ENCODE measurements at regions not wholly inside any gene's neighbourhood (a gene's known extent, or its start where the extent isn't known, plus 50 kb on each side); places are given as distances from the start of the nearest gene placed in this dataset.

- Mint-ChIP-seq H3K27ac (ENCODE audit: unreplicated experiment) (no peak overlapping the region), H3K4me1 (peaks cover 5% of the 10 kb centered on the region), H3K27me3 (ENCODE audit: low read depth) (peaks cover 7% of the 10 kb centered on the region), H3K4me3 (no peak overlapping the region), H3K9me3 (no peaks in the 10 kb centered on the region), H3K36me3 (ENCODE audit: low read depth) (no peaks in the 10 kb centered on the region)
- no peak for TF ChIP-seq CTCF (conservative IDR thresholded peaks at IDR 0.05)
- DNase-seq (ENCODE audit: low read depth, low spot score) = no peak
Observed at GRCh38 chr10:130963786-130964522, 347.6 kb downstream of the TCERG1L start.

GRCh38 chr10:130964771-130965170, 346.8 kb downstream of the TCERG1L start:
- no peak overlapping the region for H3K4me3 Mint-ChIP-seq
- no peaks in the 10 kb centered on the region for H3K9me3 Mint-ChIP-seq
- no peaks in the 10 kb centered on the region for H3K36me3 Mint-ChIP-seq (ENCODE audit: low read depth)
- H3K4me1 Mint-ChIP-seq = peaks cover 5% of the 10 kb centered on the region
- TF ChIP-seq CTCF (conservative IDR thresholded peaks at IDR 0.05) = no peak
- peaks cover 7% of the 10 kb centered on the region for H3K27me3 Mint-ChIP-seq (ENCODE audit: low read depth)
- DNase-seq (ENCODE audit: low read depth, low spot score) = no peak
- no peak overlapping the region for H3K27ac Mint-ChIP-seq (ENCODE audit: unreplicated experiment)

- Mint-ChIP-seq H3K27ac (ENCODE audit: unreplicated experiment) (no peak overlapping the region), H3K27me3 (ENCODE audit: low read depth) (peaks cover 7% of the 10 kb centered on the region), H3K9me3 (no peaks in the 10 kb centered on the region), H3K4me1 (no peaks in the 10 kb centered on the region), H3K36me3 (ENCODE audit: low read depth) (no peaks in the 10 kb centered on the region), H3K4me3 (no peak overlapping the region)
- DNase-seq (ENCODE audit: low read depth, low spot score) = no peak
- no peak for TF ChIP-seq CTCF (conservative IDR thresholded peaks at IDR 0.05)
Observed at GRCh38 chr10:130967161-130967560, 344.4 kb downstream of the TCERG1L start.

GRCh38 chr10:130967784-130968183, 343.7 kb downstream of the TCERG1L start:
- Mint-ChIP-seq H3K36me3 (ENCODE audit: low read depth) (no peaks in the 10 kb centered on the region), H3K4me3 (no peak overlapping the region), H3K9me3 (no peaks in the 10 kb centered on the region), H3K4me1 (no peaks in the 10 kb centered on the region), H3K27me3 (ENCODE audit: low read depth) (peaks cover 7% of the 10 kb centered on the region), H3K27ac (ENCODE audit: unreplicated experiment) (no peak overlapping the region)
- no peak for DNase-seq (ENCODE audit: low read depth, low spot score)
- TF ChIP-seq CTCF (conservative IDR thresholded peaks at IDR 0.05) = no peak

GRCh38 chr10:130968511-130968910, 343.0 kb downstream of the TCERG1L start:
- H3K27me3 Mint-ChIP-seq (ENCODE audit: low read depth) = peaks cover 7% of the 10 kb centered on the region
- no peaks in the 10 kb centered on the region for H3K4me1 Mint-ChIP-seq
- no peaks in the 10 kb centered on the region for H3K36me3 Mint-ChIP-seq (ENCODE audit: low read depth)
- no peak overlapping the region for H3K27ac Mint-ChIP-seq (ENCODE audit: unreplicated experiment)
- no peaks in the 10 kb centered on the region for H3K9me3 Mint-ChIP-seq
- H3K4me3 Mint-ChIP-seq = no peak overlapping the region
- TF ChIP-seq CTCF (conservative IDR thresholded peaks at IDR 0.05) = no peak
- DNase-seq (ENCODE audit: low read depth, low spot score) = no peak

Data from neural crest cell (in vitro differentiated cells).